NT2/D1 (cell line): ENCODE measurements at regions not wholly inside any gene's neighbourhood (a gene's known extent, or its start where the extent isn't known, plus 50 kb on each side); places are given as distances from the start of the nearest gene placed in this dataset.

ENCODE experiments used
- SUZ12 ChIP-seq: IDR thresholded peaks from 2 replicates; pipeline ENCODE4 v1.6.1; 2011; ENCODE audit not compliant: insufficient read length, insufficient read depth; ENCODE audit errors: extremely low read depth
- YY1 ChIP-seq: IDR thresholded peaks from 2 replicates; pipeline ENCODE4 v1.6.1; 2011; ENCODE audit not compliant: insufficient read length, insufficient read depth
- ZNF274 ChIP-seq: IDR thresholded peaks from 2 replicates; pipeline ENCODE4 v1.6.1; 2011; ENCODE audit warnings: mild to moderate bottlenecking, low read depth, low read length

GRCh38 chr2:120436885-120437603, 91.1 kb downstream of the INHBB start:
- TF ChIP-seq YY1 = no peak
- TF ChIP-seq ZNF274 = no peak
- TF ChIP-seq SUZ12 = no peak
